Renal cortex interstitium (tissue), 11 donors: ENCODE measurements at regions not wholly inside any gene's neighbourhood (a gene's known extent, or its start where the extent isn't known, plus 50 kb on each side); places are given as distances from the start of the nearest gene placed in this dataset.
"Not testable (repeated sequence)": the region's sequence is repeated elsewhere in the genome, so short reads cannot be mapped to it uniquely, and the experiment has no call there.

Experiments used
- DNase-seq, 11 donors: peaks; one replicate each; pipeline ENCODE4 v3.0.0-alpha.2; 2013; ENCODE audit warnings: low read depth in 9 of 11, low spot score in 4 of 11; ENCODE audit errors: extremely low read depth in 1 of 11

DNA sequence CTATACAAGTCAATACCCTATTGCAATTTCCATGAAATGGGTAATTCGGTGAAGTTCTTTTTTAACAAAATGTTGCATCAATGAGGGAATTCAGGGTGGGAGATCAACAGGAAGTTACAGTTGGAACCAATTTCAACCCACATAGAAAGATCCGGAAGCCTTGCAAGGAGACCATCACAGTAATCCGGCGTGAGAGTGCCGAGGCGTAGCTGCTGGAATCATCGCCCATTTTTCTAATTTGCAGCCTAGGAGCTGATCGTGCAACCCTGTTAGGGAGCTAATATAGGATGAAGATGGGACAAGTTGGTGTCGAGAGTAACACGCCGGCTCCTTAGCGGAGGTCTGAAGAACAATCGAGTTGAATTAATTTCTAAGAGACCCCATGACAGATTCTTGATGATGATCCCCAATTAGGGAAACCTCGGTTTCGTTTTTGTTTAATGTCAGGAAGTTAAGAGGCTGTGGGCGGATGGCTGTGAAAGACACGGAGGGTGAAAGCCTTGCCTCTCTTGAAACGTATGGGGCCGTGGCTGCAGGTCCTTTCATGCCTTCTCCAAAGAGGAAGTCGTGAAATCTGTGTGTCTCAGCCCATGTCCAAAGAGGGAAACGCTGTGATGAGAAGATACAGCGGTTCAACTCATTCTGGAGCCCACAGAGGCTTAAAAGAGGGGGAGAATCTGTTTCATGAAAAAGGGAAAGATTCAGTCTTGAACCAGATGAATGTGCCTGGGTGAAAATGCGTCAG is 51.2 kb upstream of the CARD11 start:
- DNase-seq = no peak

- no peak for DNase-seq
Observed at GRCh38 chr7:3097734-3098133, 54.1 kb upstream of the CARD11 start.

DNA sequence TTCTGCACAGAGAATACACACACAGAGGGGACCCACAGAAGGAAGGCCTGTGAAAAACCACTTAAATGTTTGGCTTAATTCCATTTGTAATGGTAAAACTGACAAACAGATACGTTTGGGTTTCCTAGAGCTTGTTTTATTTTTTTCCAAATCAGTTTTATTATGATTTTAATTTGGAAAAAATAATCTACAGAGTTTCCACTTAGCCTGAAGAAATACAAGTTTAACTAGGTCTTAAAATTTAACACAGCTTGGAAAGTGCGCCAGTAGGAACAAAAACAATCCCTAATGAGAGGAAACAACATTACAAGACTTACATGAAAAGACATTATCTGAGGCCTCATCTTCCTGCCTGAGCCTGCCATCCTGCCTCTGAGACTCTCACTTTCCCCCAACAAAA is 58.5 kb upstream of the CARD11 start:
- no peak for DNase-seq

DNA sequence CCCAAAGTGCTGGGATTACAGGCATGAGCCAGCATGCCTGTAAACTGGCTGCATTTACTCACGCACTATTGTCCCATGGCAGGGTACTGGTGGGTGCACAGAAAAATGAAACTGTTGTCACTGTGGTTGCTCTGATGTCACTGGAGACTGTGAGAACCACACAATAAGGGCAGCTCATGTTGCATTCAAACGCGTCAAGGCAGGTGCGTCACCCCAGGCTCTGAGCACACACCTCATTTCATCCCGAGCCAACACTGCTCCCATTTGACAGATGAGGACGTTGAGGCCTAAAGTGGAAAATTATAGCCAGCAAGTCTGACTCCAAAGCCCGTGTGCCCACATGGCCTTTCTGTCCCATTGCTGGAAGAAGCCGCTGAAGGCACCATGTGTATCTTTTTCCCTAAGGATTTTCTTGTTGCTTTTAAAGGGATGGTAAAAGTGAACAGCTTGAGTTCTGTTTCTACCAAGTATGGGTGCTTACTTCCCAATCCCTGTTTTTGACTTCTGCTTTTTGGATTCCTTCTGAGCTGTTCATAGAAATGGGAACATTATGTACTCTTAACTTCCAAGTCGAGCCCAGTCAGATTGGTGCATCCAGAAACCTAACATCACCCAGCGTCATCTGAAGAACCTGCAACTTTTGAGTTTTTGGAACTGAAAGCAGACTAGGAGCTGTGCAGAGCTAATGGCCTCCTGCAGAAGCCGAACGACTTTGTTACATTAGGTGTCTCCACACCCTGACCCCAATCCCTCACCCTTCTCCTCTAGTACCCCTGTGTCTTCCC is 60.1 kb upstream of the CARD11 start:
- no peak for DNase-seq

DNA sequence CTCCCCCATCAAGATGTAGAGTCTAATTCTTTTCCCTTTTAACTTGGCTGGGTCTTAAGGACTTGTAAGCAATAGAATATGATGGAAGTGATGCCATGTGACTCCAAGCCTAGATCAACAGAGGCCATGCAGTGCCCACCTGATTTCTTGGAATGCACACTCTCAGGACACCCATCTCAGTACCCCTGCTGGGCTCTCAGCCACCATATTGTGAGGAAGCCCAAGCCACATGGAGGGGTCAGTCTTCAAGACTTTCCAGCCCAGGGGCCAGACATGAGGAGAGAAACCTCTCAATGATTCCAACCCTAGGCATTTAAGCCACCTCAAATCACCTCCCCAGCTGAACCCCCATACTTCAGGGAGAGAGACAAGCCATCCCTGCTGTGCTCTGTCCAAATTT is 62.2 kb upstream of the CARD11 start:
- no peak for DNase-seq

DNA sequence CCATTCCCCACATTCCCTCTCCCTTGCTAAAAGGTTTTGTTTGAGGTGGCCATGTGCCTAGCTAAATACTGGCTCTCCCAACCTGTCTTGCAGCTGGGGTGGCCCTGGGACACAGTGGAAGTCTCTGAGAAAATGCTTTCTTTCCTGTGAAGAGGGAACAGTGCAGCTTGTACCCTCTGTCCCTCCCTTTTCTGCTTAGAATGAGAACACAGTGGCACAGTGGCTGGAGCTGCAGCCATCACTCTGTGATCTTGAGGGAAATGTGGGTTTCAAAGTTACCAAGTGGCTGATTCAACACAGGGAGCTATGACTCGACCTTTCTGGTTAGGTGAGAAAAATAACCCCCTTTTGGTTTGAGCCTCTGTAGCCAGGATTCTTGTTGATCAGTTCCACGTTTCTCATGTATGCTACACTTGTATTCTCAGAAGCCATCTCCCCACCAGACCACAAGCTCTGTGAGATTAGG is 62.7 kb upstream of the CARD11 start:
- DNase-seq = no peak

- no peak for DNase-seq
Observed at GRCh38 chr7:3107228-3107763, 63.6 kb upstream of the CARD11 start.

DNA sequence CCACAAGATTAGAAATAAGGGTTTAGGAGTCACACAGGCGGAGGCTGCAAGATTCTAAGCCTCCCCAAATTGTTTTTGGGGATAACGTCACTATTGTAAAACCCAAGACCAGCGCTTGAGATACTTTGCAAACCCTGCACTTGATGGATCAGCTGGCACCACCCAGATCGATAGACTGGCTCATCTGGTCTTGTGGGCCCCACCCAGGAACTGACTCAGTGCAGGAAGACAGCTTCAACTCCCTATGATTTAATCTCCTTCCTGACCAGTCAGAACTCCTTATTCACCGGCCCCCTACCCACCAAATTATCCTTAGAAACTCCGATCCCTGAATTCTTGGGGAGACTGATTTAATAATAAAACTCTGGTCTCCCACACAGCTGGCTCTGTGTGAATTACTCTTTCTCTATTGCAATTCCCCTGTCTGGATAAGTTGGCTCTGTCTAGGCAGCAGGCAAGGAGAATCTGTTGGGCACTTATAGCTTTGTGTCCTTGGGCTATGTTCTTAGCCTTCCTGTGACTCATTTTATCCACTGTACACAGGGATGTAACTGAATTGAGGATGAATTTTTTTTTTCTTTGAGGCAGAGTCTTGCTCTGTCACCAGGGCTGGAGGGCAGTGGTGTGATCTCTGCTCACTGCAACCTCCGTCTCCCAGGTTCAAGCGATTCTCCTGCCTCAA is 64.4 kb upstream of the CARD11 start:
- no peak for DNase-seq

GRCh38 chr7:3109311-3109915 is 65.7 kb upstream of the CARD11 start:
- no peak for DNase-seq

- DNase-seq = no peak
Observed at GRCh38 chr7:3112479-3113134, 68.9 kb upstream of the CARD11 start.

DNA sequence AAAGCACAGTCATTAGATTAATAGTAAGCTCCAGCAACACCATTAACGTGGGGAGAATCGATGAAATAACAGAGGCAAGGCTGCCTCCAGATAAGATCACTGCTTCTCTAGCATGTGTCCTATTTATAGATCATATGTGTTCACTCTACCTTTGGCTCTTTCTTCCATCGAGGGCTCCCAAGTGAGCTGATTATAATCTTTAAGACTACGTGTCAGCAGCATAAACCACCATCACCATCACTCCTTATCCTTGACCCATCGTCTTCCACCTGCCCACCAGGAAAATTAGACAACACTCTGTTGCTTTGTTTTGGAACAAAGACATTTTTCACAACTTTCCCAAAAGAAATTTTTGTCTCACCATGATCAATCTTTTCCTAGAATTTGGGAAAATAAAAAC is 71.2 kb upstream of the CARD11 start:
- no peak for DNase-seq

DNA sequence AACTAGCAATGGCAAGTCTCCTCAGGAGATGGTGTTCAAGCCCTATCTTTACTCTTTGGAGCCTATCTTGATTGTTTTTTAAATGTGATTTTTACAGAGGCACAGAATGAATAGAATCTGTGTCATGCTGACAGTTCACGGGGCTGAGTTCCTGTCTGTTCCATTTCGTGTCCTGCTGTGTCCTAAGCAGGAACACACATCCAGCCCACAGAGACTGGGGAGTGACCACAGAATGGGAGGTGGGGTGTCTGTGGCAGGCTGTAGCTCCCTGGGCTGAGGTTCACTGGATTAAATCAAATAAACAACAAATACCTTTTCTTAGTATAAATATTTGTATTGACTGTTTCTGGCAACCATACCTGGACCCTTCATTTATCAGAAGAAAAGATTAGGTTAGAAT is 73.4 kb upstream of the CARD11 start:
- DNase-seq = no peak

DNA sequence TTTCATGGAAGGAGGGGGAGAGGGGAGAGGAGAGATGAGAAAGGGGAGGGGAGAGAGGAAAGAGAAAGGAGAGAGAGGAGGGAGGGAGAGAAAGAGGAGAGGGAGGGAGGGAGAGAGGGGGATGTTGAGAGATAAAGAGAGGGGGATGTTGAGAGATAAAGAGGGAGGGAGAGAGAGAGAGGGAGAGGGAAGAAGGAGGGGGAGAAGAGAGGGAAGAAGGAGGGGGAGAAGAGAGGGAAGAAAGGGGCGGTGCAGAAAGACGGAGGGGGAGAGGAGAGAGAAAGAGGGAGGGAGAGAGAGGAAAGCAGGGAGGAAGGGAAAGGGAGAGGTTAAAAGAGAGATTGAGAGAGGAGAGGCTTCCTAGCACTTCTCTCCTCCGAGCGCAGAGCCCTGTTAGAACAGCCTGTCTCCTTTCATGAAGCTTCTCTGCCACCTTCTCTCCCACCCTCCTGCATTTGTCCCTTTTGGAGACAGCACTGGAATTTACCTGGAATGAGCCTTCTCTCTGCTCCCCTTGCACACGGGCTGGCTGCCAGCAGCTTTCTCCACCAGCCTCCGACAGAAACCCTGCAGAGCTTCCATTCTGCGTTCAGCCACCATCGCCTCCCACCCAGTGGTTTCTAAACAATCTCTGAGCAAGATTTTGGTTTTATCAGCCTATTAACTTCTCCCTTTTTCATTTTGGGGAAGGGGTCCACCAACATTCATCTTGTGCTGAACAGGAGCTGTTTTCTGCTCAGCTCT is 74.0 kb upstream of the CARD11 start:
- peak in 2 of 11 donors; percentile 3 to 12 for DNase-seq

DNA sequence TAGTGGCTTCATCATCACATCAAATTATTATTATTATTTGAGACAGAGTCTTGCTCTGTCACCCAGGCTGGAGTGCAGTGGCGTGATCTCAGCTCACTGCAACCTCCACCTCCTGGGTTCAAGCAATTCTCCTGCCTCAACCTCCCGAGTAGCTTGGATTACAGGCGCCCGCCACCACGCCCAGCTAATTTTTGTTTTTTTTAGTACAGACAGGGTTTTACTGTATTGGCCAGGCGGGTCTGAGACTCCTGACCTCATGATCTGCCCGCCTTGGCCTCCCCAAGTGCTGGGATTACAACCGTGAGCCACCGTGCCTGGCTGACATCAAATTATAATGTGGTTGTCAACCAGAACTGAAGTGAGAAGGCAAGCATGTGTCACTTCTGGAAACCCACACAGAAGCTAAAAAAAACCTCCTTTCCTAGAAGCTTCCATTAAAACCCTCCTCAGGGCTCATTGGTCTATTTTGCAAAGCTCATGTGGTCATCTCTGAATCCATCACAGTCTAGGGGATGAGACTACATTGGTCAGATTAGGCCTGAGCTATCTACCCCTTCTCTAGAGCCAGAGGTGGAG is 75.8 kb upstream of the CARD11 start:
- not testable (repeated sequence) for DNase-seq

- DNase-seq = no peak
Observed at GRCh38 chr7:3119963-3120362, 76.3 kb upstream of the CARD11 start.

- no peak for DNase-seq
Observed at GRCh38 chr7:3120513-3120912, 76.8 kb upstream of the CARD11 start.

- DNase-seq = no peak
Observed at GRCh38 chr7:3128857-3129490, 85.3 kb upstream of the CARD11 start.
